ENCODE measurements at regions not wholly inside any gene's neighbourhood (a gene's known extent, or its start where the extent isn't known, plus 50 kb on each side); places are given as distances from the start of the nearest gene placed in this dataset.
A peak's percentile ranks its signal among the peaks of the same experiment; 100 is the strongest.

DNA sequence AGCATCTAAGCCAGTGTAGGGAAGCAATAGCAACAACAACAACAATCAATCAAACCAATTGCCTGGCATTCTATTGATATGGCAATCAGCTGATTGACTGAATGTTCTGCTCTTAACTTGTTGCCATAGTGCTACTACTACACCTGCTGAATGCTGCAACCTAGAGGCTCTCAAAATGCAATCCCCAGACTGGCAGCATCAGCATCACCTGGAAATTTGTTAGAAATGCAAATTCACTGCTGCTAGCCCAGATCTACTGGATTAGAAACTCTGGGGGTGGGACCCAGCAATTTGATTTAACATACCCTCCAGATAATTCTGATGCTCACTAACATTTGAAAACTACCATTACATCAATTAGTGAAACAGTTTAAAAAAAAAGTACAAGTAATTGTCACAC is 363.6 kb downstream of the SNAPC1 start (continued):
- TF ChIP-seq, protein P1, sequence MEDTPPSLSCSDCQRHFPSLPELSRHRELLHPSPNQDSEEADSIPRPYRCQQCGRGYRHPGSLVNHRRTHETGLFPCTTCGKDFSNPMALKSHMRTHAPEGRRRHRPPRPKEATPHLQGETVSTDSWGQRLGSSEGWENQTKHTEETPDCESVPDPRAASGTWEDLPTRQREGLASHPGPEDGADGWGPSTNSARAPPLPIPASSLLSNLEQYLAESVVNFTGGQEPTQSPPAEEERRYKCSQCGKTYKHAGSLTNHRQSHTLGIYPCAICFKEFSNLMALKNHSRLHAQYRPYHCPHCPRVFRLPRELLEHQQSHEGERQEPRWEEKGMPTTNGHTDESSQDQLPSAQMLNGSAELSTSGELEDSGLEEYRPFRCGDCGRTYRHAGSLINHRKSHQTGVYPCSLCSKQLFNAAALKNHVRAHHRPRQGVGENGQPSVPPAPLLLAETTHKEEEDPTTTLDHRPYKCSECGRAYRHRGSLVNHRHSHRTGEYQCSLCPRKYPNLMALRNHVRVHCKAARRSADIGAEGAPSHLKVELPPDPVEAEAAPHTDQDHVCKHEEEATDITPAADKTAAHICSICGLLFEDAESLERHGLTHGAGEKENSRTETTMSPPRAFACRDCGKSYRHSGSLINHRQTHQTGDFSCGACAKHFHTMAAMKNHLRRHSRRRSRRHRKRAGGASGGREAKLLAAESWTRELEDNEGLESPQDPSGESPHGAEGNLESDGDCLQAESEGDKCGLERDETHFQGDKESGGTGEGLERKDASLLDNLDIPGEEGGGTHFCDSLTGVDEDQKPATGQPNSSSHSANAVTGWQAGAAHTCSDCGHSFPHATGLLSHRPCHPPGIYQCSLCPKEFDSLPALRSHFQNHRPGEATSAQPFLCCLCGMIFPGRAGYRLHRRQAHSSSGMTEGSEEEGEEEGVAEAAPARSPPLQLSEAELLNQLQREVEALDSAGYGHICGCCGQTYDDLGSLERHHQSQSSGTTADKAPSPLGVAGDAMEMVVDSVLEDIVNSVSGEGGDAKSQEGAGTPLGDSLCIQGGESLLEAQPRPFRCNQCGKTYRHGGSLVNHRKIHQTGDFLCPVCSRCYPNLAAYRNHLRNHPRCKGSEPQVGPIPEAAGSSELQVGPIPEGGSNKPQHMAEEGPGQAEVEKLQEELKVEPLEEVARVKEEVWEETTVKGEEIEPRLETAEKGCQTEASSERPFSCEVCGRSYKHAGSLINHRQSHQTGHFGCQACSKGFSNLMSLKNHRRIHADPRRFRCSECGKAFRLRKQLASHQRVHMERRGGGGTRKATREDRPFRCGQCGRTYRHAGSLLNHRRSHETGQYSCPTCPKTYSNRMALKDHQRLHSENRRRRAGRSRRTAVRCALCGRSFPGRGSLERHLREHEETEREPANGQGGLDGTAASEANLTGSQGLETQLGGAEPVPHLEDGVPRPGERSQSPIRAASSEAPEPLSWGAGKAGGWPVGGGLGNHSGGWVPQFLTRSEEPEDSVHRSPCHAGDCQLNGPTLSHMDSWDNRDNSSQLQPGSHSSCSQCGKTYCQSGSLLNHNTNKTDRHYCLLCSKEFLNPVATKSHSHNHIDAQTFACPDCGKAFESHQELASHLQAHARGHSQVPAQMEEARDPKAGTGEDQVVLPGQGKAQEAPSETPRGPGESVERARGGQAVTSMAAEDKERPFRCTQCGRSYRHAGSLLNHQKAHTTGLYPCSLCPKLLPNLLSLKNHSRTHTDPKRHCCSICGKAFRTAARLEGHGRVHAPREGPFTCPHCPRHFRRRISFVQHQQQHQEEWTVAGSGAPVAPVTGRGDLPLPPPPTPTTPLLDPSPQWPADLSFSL (CRISPR knock-in tag; IDR thresholded peaks at IDR 0.05): no peak
- TF ChIP-seq HOXA5 (CRISPR knock-in tag; IDR thresholded peaks at IDR 0.05) (no peak), ZNF550 (CRISPR knock-in tag; IDR thresholded peaks at IDR 0.05; ENCODE audit: borderline replicate concordance) (no peak)
- TF ChIP-seq, protein P2, sequence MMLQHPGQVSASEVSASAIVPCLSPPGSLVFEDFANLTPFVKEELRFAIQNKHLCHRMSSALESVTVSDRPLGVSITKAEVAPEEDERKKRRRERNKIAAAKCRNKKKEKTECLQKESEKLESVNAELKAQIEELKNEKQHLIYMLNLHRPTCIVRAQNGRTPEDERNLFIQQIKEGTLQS (CRISPR knock-in tag; IDR thresholded peaks at IDR 0.05): no peak

DNA sequence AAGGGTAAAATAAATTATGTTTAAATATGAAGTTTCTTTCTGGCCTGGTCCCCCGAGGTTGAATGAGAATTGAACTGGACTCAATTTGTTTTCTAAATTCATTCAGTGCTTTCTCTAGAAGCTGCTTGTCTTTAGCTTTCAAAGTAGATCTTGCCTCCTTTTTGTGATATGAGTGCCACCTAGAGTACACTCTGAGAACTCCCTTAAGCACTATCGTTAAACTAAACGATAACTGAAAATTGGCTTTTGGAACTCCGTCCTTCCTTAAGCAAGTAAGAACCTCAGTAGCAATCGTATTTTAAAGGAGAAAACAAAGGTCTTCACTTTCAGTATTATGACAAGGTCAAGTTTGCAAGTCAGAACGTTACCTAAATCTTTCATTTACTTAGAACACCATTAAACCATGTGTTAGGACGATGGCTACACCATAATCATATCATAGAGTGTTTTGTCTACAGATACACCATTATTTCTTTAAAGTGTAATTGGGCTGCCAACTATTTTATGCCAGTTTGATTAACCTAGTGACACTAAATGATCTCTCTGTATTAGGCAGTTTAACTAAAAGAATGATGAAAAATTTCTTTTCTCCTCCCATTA is 364.8 kb downstream of the SNAPC1 start:
- no peaks in the 10 kb centered on the region for H3K9me3 ChIP-seq (ENCODE audit: low read length)
- intact Hi-C loops (cut with micrococcal nuclease; ENCODE audit: unreplicated experiment) (loop anchor here (1.0 kb wide), 2 partner anchors 233 to 671 kb away; no protein-coding TSS in a partner anchor), in situ Hi-C loops (cut with HindIII; ENCODE audit: extremely low pct_ligation_motif_present, low pct_unique_long_range_greater_than_20kb) (loop anchor here (5.0 to 10.0 kb wide), 2 partner anchors 240 to 672 kb away; no protein-coding TSS in a partner anchor)
- no peak overlapping the region for H3K4me2 ChIP-seq (ENCODE audit: low read depth, low read length)
- H3K4me3 ChIP-seq (replicated peaks in 1 of 3; ENCODE audit: insufficient read depth in 1 of 3, low read depth in 2 of 3, low read length in 3 of 3): no peak overlapping the region
- no peak overlapping the region for H3K27ac ChIP-seq (ENCODE audit: extremely low read length, insufficient read depth, low read length)
- H3K4me1 ChIP-seq (ENCODE audit: insufficient read depth, low read length): no peaks in the 10 kb centered on the region
- no peak overlapping the region for H3K9ac ChIP-seq (ENCODE audit: insufficient read depth, low read depth, low read length)
- H3K36me3 ChIP-seq (replicated peaks in 1 of 2; ENCODE audit: control insufficient read depth in 1 of 2, insufficient read depth in 2 of 2, low read length in 2 of 2): no peaks in the 10 kb centered on the region
- H3K79me2 ChIP-seq (ENCODE audit: insufficient read depth, low read length): no peaks in the 10 kb centered on the region
- DNase-seq (ENCODE audit: low spot score): peak; percentile 27
- no peak overlapping the region for H2AFZ ChIP-seq (ENCODE audit: low read length)
- TF ChIP-seq, protein P3, sequence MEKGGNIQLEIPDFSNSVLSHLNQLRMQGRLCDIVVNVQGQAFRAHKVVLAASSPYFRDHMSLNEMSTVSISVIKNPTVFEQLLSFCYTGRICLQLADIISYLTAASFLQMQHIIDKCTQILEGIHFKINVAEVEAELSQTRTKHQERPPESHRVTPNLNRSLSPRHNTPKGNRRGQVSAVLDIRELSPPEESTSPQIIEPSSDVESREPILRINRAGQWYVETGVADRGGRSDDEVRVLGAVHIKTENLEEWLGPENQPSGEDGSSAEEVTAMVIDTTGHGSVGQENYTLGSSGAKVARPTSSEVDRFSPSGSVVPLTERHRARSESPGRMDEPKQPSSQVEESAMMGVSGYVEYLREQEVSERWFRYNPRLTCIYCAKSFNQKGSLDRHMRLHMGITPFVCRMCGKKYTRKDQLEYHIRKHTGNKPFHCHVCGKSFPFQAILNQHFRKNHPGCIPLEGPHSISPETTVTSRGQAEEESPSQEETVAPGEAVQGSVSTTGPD (CRISPR knock-in tag; IDR thresholded peaks at IDR 0.05): no peak
- TF ChIP-seq STAG1 (CRISPR knock-in tag; IDR thresholded peaks at IDR 0.05) (peak; percentile 83), RAD21 (CRISPR knock-in tag; IDR thresholded peaks at IDR 0.05) (peak; percentile 47), SMC3 (IDR thresholded peaks at IDR 0.05; ENCODE audit: low read length) (0 out of 2 replicates have a peak, but pooled peaks have one; percentile 52)
- TF ChIP-seq, protein P4, sequence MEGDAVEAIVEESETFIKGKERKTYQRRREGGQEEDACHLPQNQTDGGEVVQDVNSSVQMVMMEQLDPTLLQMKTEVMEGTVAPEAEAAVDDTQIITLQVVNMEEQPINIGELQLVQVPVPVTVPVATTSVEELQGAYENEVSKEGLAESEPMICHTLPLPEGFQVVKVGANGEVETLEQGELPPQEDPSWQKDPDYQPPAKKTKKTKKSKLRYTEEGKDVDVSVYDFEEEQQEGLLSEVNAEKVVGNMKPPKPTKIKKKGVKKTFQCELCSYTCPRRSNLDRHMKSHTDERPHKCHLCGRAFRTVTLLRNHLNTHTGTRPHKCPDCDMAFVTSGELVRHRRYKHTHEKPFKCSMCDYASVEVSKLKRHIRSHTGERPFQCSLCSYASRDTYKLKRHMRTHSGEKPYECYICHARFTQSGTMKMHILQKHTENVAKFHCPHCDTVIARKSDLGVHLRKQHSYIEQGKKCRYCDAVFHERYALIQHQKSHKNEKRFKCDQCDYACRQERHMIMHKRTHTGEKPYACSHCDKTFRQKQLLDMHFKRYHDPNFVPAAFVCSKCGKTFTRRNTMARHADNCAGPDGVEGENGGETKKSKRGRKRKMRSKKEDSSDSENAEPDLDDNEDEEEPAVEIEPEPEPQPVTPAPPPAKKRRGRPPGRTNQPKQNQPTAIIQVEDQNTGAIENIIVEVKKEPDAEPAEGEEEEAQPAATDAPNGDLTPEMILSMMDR (CRISPR knock-in tag; IDR thresholded peaks at IDR 0.05): peak; percentile 73
- POLR2A ChIA-PET: no interaction called here
- peak; percentile 79 for ATAC-seq
- no TSS peak for BruUV-seq (replicated peaks)
- H4K20me1 ChIP-seq (ENCODE audit: insufficient read depth, low read length): no peaks in the 10 kb centered on the region
- no peaks in the 10 kb centered on the region for H3K27me3 ChIP-seq (ENCODE audit: control insufficient read depth in 1 of 2, insufficient read depth in 2 of 2, low read length in 2 of 2)
- WGBS (ENCODE audit: low lambda C conversion rate): 2% methylated on average over 7 of the region's 7 CpGs
- CTCF ChIA-PET (ENCODE audit: low intra/inter-chr PET ratio, low total read pairs): interaction anchor here (0.9 to 1.5 kb wide), 4 partner anchors 202 to 830 kb away, joined by 3 to 25 read pairs (median 5); no protein-coding TSS in a partner anchor
- peak; percentile 37 for FAIRE-seq

Measured in HepG2 (cell line).